Neuronal stem cell (in vitro differentiated cells): ENCODE measurements at regions not wholly inside any gene's neighbourhood (a gene's known extent, or its start where the extent isn't known, plus 50 kb on each side); places are given as distances from the start of the nearest gene placed in this dataset.

Source experiments
- DNase-seq: peaks from one replicate; pipeline ENCODE4 v3.0.0-alpha.2; 2013; ENCODE audit warnings: low spot score
- H2AFZ ChIP-seq: one replicate; pipeline ENCODE4 v1.6.1; 2013; ENCODE audit warnings: mild to moderate bottlenecking, low read length, inconsistent platforms
- H2AK5ac ChIP-seq: 2 replicates; pipeline ENCODE4 v1.6.1; 2013; ENCODE audit warnings: low read depth, mild to moderate bottlenecking, inconsistent platforms, low read length, moderate library complexity, mixed read lengths
- H2BK120ac ChIP-seq: 2 replicates; pipeline ENCODE4 v1.6.1; 2013; ENCODE audit warnings: low read depth, mild to moderate bottlenecking, inconsistent platforms, low read length, moderate library complexity, mixed read lengths
- H2BK12ac ChIP-seq: one replicate; pipeline ENCODE4 v1.6.1; 2013; ENCODE audit warnings: low read length, inconsistent platforms
- H2BK15ac ChIP-seq: 2 replicates; pipeline ENCODE4 v1.6.1; 2013; ENCODE audit warnings: mild to moderate bottlenecking, low read length, inconsistent platforms, mixed read lengths
- H2BK5ac ChIP-seq: one replicate; pipeline ENCODE4 v1.6.1; 2013; ENCODE audit warnings: inconsistent platforms, mild to moderate bottlenecking, low read length, moderate library complexity
- H3K14ac ChIP-seq: one replicate; pipeline ENCODE4 v1.6.1; 2013; ENCODE audit warnings: low read length, inconsistent platforms
- H3K18ac ChIP-seq: 2 replicates; pipeline ENCODE4 v1.6.1; 2013; ENCODE audit warnings: low read length, inconsistent platforms
- H3K23ac ChIP-seq: 2 replicates; pipeline ENCODE4 v1.6.1; 2013; ENCODE audit warnings: low read depth, mild to moderate bottlenecking, mixed read lengths, low read length, inconsistent platforms; ENCODE audit not compliant: poor library complexity
- H3K27ac ChIP-seq: replicated peaks from 3 replicates; pipeline ENCODE4 v1.5.1; 2013; ENCODE audit warnings: low read length, inconsistent platforms
- H3K27me3 ChIP-seq, 3 experiments: 2 replicates each; pipeline ENCODE4 v1.6.1; 2013; ENCODE audit warnings: low read length in 3 of 3, mild to moderate bottlenecking in 2 of 3, inconsistent platforms in 1 of 3, low read depth in 1 of 3, mixed read lengths in 1 of 3, moderate library complexity in 1 of 3; ENCODE audit not compliant: control insufficient read depth in 3 of 3, insufficient read depth in 3 of 3
- H3K36me3 ChIP-seq, 2 donors: replicated peaks in 1 of 2; 2 replicates each; pipeline ENCODE4 v1.6.1; 2013; ENCODE audit warnings: low read length in 2 of 2; ENCODE audit not compliant: control insufficient read depth in 2 of 2, insufficient read depth in 2 of 2
- H3K4ac ChIP-seq: 2 replicates; pipeline ENCODE4 v1.6.1; 2013; ENCODE audit warnings: inconsistent platforms, mild to moderate bottlenecking, low read length, moderate library complexity
- H3K4me1 ChIP-seq, 2 donors: 1 replicate in 1 of 2; 2 replicates in 1 of 2; pipeline ENCODE4 v1.6.1; 2013; ENCODE audit warnings: low read length in 2 of 2, low read depth in 1 of 2; ENCODE audit not compliant: control insufficient read depth in 2 of 2, insufficient read depth in 1 of 2
- H3K4me2 ChIP-seq: one replicate; pipeline ENCODE4 v1.6.1; 2013; ENCODE audit warnings: mild to moderate bottlenecking, low read length, inconsistent platforms; ENCODE audit not compliant: insufficient read depth, poor library complexity, severe bottlenecking
- H3K4me3 ChIP-seq, 2 donors: 2 replicates each; pipeline ENCODE4 v1.5.1; 2013; ENCODE audit warnings: low read length in 2 of 2, mild to moderate bottlenecking in 2 of 2, inconsistent platforms in 1 of 2, moderate library complexity in 1 of 2
- H3K79me1 ChIP-seq: one replicate; pipeline ENCODE4 v1.6.1; 2013; ENCODE audit warnings: low read depth, mild to moderate bottlenecking, inconsistent platforms, low read length, moderate library complexity
- H3K9ac ChIP-seq: one replicate; pipeline ENCODE4 v1.6.1; 2013; ENCODE audit warnings: mild to moderate bottlenecking, low read depth, low read length, inconsistent platforms; ENCODE audit not compliant: poor library complexity
- H3K9me3 ChIP-seq, 2 donors: replicated peaks in 1 of 2; 2 replicates each; pipeline versions ENCODE3 to v1.6.1; 2013; ENCODE audit warnings: low read length in 2 of 2, mild to moderate bottlenecking in 2 of 2, inconsistent platforms in 1 of 2, low read depth in 1 of 2, mixed read lengths in 1 of 2, moderate library complexity in 1 of 2; ENCODE audit not compliant: control insufficient read depth in 2 of 2, insufficient read depth in 1 of 2
- H4K8ac ChIP-seq: one replicate; pipeline ENCODE4 v1.6.1; 2013; ENCODE audit warnings: low read depth, mild to moderate bottlenecking, inconsistent platforms, low read length, moderate library complexity
- H4K91ac ChIP-seq: one replicate; pipeline ENCODE4 v1.6.1; 2013; ENCODE audit warnings: low read length, low read depth, mild to moderate bottlenecking, inconsistent platforms; ENCODE audit not compliant: poor library complexity
- WGBS, 2 donors: extraction: QIAGEN DNeasy Blood & Tissue Kit; methylation state at CpG; one replicate each; pipeline ENCODE4 v1.1.7; 2013; ENCODE audit warnings: missing lambda C conversion rate in 2 of 2, mixed read lengths in 1 of 2; ENCODE audit not compliant: insufficient read length in 2 of 2, insufficient replicate concordance in 1 of 2; ENCODE audit errors: extremely low coverage in 2 of 2; 5-methylcytosine and 5-hydroxymethylcytosine counted together

GRCh38 chr10:43012578-43012977 lies 64.3 kb upstream of the RET start:
- DNase-seq: no peak
- Histone ChIP-seq H3K36me3 (no peaks in the 10 kb centered on the region), H2BK15ac (no peak overlapping the region)

GRCh38 chr10:43013065-43013464 lies 63.8 kb upstream of the RET start:
- Histone ChIP-seq H3K4me1 (no peaks in the 10 kb centered on the region), H3K79me1 (no peaks in the 10 kb centered on the region), H3K4me2 (no peak overlapping the region), H4K91ac (no peak overlapping the region), H2BK120ac (no peak overlapping the region), H3K27me3 (no peaks in the 10 kb centered on the region), H3K9me3 (peaks cover 0 to 7% of the 10 kb centered on the region in 2 donors), H2AK5ac (no peak overlapping the region), H4K8ac (no peak overlapping the region), H3K27ac (no peak overlapping the region), H3K14ac (no peak overlapping the region), H2AFZ (no peak overlapping the region), H3K4me3 (no peak overlapping the region), H3K4ac (no peak overlapping the region), H2BK12ac (no peak overlapping the region), H2BK5ac (no peak overlapping the region), H3K18ac (no peak overlapping the region), H2BK15ac (no peak overlapping the region), H3K36me3 (no peaks in the 10 kb centered on the region), H3K9ac (no peak overlapping the region), H3K23ac (no peak overlapping the region)
- no peak for DNase-seq
- WGBS, 2 donors: no CpG with 5 or more reads among the region's 1 CpG

More at GRCh38 chr10:43012578-43012977, 64.3 kb upstream of the RET start:
- Histone ChIP-seq H3K27me3 (no peaks in the 10 kb centered on the region), H3K14ac (no peak overlapping the region), H2BK120ac (no peak overlapping the region), H4K91ac (no peak overlapping the region), H2BK5ac (no peak overlapping the region), H3K4me2 (no peak overlapping the region), H3K9me3 (peaks cover 0 to 7% of the 10 kb centered on the region in 2 donors), H3K4me1 (no peaks in the 10 kb centered on the region), H2AK5ac (no peak overlapping the region), H3K27ac (no peak overlapping the region), H3K4ac (no peak overlapping the region), H2AFZ (no peak overlapping the region), H2BK12ac (no peak overlapping the region), H3K79me1 (no peaks in the 10 kb centered on the region), H4K8ac (no peak overlapping the region), H3K9ac (no peak overlapping the region), H3K23ac (no peak overlapping the region), H3K4me3 (no peak overlapping the region), H3K18ac (no peak overlapping the region)
- no CpG with 5 or more reads among the region's 2 CpGs for WGBS, 2 donors

- no peak for DNase-seq
- no peak overlapping the region for H3K23ac ChIP-seq
- no peak overlapping the region for H3K9ac ChIP-seq
- no peak overlapping the region for H2BK5ac ChIP-seq
- no peak overlapping the region for H4K91ac ChIP-seq
- no peak overlapping the region for H3K18ac ChIP-seq
- no peak overlapping the region for H4K8ac ChIP-seq
- no peaks in the 10 kb centered on the region for H3K79me1 ChIP-seq
- H2BK12ac ChIP-seq: no peak overlapping the region
- H2BK120ac ChIP-seq: no peak overlapping the region
- peaks cover 0 to 1% of the 10 kb centered on the region in 2 donors for H3K9me3 ChIP-seq
- H2AK5ac ChIP-seq: no peak overlapping the region
- no peak overlapping the region for H3K4ac ChIP-seq
- no CpG with 5 or more reads among the region's 3 CpGs for WGBS, 2 donors
- no peak overlapping the region for H3K27ac ChIP-seq
- no peaks in the 10 kb centered on the region for H3K36me3 ChIP-seq
- H3K4me3 ChIP-seq: no peak overlapping the region
- no peak overlapping the region for H2BK15ac ChIP-seq
- no peak overlapping the region for H3K14ac ChIP-seq
- peaks cover 0 to 38% (median 9%) of the 10 kb centered on the region in 3 experiments for H3K27me3 ChIP-seq
- H3K4me2 ChIP-seq: no peak overlapping the region
- peaks cover 0 to 16% of the 10 kb centered on the region in 2 donors for H3K4me1 ChIP-seq
- H2AFZ ChIP-seq: no peak overlapping the region
Observed at GRCh38 chr10:43024524-43024923, 52.3 kb upstream of the RET start.

- peak overlapping the region; percentile 64 for H4K91ac ChIP-seq
- peaks cover 0 to 38% (median 9%) of the 10 kb centered on the region in 3 experiments for H3K27me3 ChIP-seq
- no peak overlapping the region for H2BK120ac ChIP-seq
- H3K18ac ChIP-seq: peak overlapping the region; percentile 45
- H2BK5ac ChIP-seq: no peak overlapping the region
- H2AFZ ChIP-seq: no peak overlapping the region
- no peak overlapping the region for H2BK15ac ChIP-seq
- no peak overlapping the region for H3K4ac ChIP-seq
- H3K36me3 ChIP-seq: no peaks in the 10 kb centered on the region
- peaks cover 0 to 1% of the 10 kb centered on the region in 2 donors for H3K9me3 ChIP-seq
- H2BK12ac ChIP-seq: peak overlapping the region; percentile 26
- H3K14ac ChIP-seq: no peak overlapping the region
- H4K8ac ChIP-seq: no peak overlapping the region
- no peak for DNase-seq
- H3K23ac ChIP-seq: no peak overlapping the region
- H3K4me3 ChIP-seq: peak overlapping the region in 1 of 2 donors; percentile 48
- H3K27ac ChIP-seq: no peak overlapping the region
- H3K4me2 ChIP-seq: no peak overlapping the region
- H3K9ac ChIP-seq: no peak overlapping the region
- H3K79me1 ChIP-seq: no peaks in the 10 kb centered on the region
- H3K4me1 ChIP-seq: peaks cover 0 to 16% of the 10 kb centered on the region in 2 donors
- H2AK5ac ChIP-seq: peak overlapping the region; percentile 39
- no CpG with 5 or more reads among the region's 11 CpGs for WGBS, 2 donors
Observed at GRCh38 chr10:43024942-43025700, 51.7 kb upstream of the RET start.
